ENCODE measurements at regions not wholly inside any gene's neighbourhood (a gene's known extent, or its start where the extent isn't known, plus 50 kb on each side); places are given as distances from the start of the nearest gene placed in this dataset.

- no peak for TF ChIP-seq CTCF (IDR thresholded peaks at IDR 0.05)
- no peak for TF ChIP-seq POLR2AphosphoS5 (IDR thresholded peaks at IDR 0.05)
- TF ChIP-seq POLR2A (IDR thresholded peaks at IDR 0.05): no peak
- TF ChIP-seq EP300 (IDR thresholded peaks at IDR 0.05): no peak
Observed at GRCh38 chr9:100856238-100856637, 172.3 kb upstream of the PLPPR1 start.

GRCh38 chr9:100865111-100865510 lies 163.4 kb upstream of the PLPPR1 start:
- Histone ChIP-seq H3K4me1 (no peaks in the 10 kb centered on the region), H3K27me3 (no peaks in the 10 kb centered on the region), H3K27ac (no peak overlapping the region), H3K4me3 (no peak overlapping the region), H3K36me3 (no peaks in the 10 kb centered on the region), H3K9me3 (peaks cover 0 to 16% (median 0%) of the 10 kb centered on the region in 3 donors)
- TF ChIP-seq POLR2A (IDR thresholded peaks at IDR 0.05) (no peak), CTCF (IDR thresholded peaks at IDR 0.05) (no peak), EP300 (IDR thresholded peaks at IDR 0.05) (no peak)
- no peak for ATAC-seq
- 65 to 90% methylated on average over 2 to 3 of the region's 3 CpGs for WGBS, 2 donors (ENCODE audit: low coverage in 1 of 2)

More at GRCh38 chr9:100856238-100856637, 172.3 kb upstream of the PLPPR1 start:
- Histone ChIP-seq H3K27me3 (no peaks in the 10 kb centered on the region), H3K9me3 (peaks cover 0 to 14% (median 0%) of the 10 kb centered on the region in 3 donors), H3K4me1 (no peaks in the 10 kb centered on the region), H3K36me3 (no peaks in the 10 kb centered on the region), H3K4me3 (no peak overlapping the region), H3K27ac (no peak overlapping the region)
- no peak for ATAC-seq
- WGBS, 2 donors (ENCODE audit: low coverage in 1 of 2): 29 to 38% methylated on average over 3 of the region's 3 CpGs

DNA sequence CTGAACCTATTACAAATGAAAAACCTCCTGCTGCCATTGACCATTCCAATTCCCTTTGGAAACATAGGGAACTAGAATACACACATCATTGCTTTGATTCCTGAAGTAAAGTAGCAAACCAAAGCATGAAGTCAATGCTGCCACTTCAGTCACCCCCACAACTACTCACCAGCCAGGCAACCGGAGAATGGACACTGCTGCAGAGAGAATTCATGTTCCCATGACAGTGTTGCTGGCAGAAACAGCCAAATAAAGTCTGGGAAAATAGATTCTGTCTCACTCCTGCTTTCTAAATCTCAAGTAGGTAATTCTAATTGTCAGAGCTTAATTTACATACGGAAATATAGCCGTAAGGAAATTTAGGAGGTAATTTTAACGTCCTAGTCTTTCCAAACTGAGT lies 162.9 kb upstream of the PLPPR1 start:
- no peak for ATAC-seq
- Histone ChIP-seq H3K4me3 (no peak overlapping the region), H3K27ac (no peak overlapping the region), H3K4me1 (no peaks in the 10 kb centered on the region), H3K27me3 (no peaks in the 10 kb centered on the region), H3K9me3 (peaks cover 0 to 11% (median 0%) of the 10 kb centered on the region in 3 donors), H3K36me3 (no peaks in the 10 kb centered on the region)
- 77 to 78% methylated on average over 4 of the region's 4 CpGs for WGBS, 2 donors (ENCODE audit: low coverage in 1 of 2)
- TF ChIP-seq CTCF (IDR thresholded peaks at IDR 0.05): no peak
- no peak for TF ChIP-seq POLR2A (IDR thresholded peaks at IDR 0.05)
- TF ChIP-seq EP300 (IDR thresholded peaks at IDR 0.05): no peak
- TF ChIP-seq POLR2AphosphoS5 (IDR thresholded peaks at IDR 0.05): no peak

- Histone ChIP-seq H3K27me3 (no peaks in the 10 kb centered on the region), H3K4me3 (no peak overlapping the region), H3K27ac (no peak overlapping the region), H3K4me1 (no peaks in the 10 kb centered on the region), H3K36me3 (no peaks in the 10 kb centered on the region), H3K9me3 (no peaks in the 10 kb centered on the region)
- TF ChIP-seq EP300 (IDR thresholded peaks at IDR 0.05) (no peak), POLR2A (IDR thresholded peaks at IDR 0.05) (no peak), CTCF (IDR thresholded peaks at IDR 0.05) (no peak), POLR2AphosphoS5 (IDR thresholded peaks at IDR 0.05) (no peak)
- 68 to 74% methylated on average over 3 of the region's 3 CpGs for WGBS, 2 donors (ENCODE audit: low coverage in 1 of 2)
- no peak for ATAC-seq
Observed at GRCh38 chr9:100869326-100869725, 159.2 kb upstream of the PLPPR1 start.

GRCh38 chr9:100879884-100880283 lies 148.6 kb upstream of the PLPPR1 start:
- H3K9me3 ChIP-seq: no peaks in the 10 kb centered on the region
- H3K27ac ChIP-seq: no peak overlapping the region
- H3K4me3 ChIP-seq: no peak overlapping the region
- H3K36me3 ChIP-seq: no peaks in the 10 kb centered on the region
- H3K27me3 ChIP-seq: no peaks in the 10 kb centered on the region
- TF ChIP-seq POLR2A (IDR thresholded peaks at IDR 0.05): no peak
- no peaks in the 10 kb centered on the region for H3K4me1 ChIP-seq
- no peak for ATAC-seq
- 100% methylated on average over 1 of the region's 1 CpG; no CpG with 5 or more reads in 1 of the 2 donors for WGBS, 2 donors (ENCODE audit: low coverage in 1 of 2)

Data from gastroesophageal sphincter (tissue), 4 donors.